Gastrocnemius medialis (tissue), 4 donors: ENCODE measurements at regions not wholly inside any gene's neighbourhood (a gene's known extent, or its start where the extent isn't known, plus 50 kb on each side); places are given as distances from the start of the nearest gene placed in this dataset.
A peak's percentile ranks its signal among the peaks of the same experiment; 100 is the strongest.

ENCODE experiments used
- ATAC-seq, 2 donors: fragments of 150-250 bp; one replicate each; pipeline ENCODE4 v1.9.1; 2016
- DNase-seq, 2 donors: peaks; one replicate each; pipeline ENCODE4 v3.0.0-alpha.2; 2019
- H3K27ac ChIP-seq, 4 donors: fragments of 200-600 bp; sonication (generic); 1 replicate in 1 of 4; 2 replicates in 3 of 4; pipeline ENCODE4 v1.5.1; 2016 to 2018; ENCODE audit warnings: mild to moderate bottlenecking in 2 of 4, moderate library complexity in 1 of 4
- H3K27me3 ChIP-seq, 3 donors: fragments of 200-600 bp; sonication (generic) in 2 of 3; 1 replicate in 1 of 3; 2 replicates in 2 of 3; pipeline versions ENCODE4 v1.5.1 to v1.6.0; 2016 to 2019; ENCODE audit warnings: mild to moderate bottlenecking in 1 of 3, moderate library complexity in 1 of 3
- H3K36me3 ChIP-seq, 2 donors: fragments of 200-600 bp; sonication (generic) in 1 of 2; one replicate each; pipeline ENCODE4 v1.5.1; 2017 to 2018
- H3K4me1 ChIP-seq, 2 donors: fragments of 200-600 bp; sonication (generic) in 1 of 2; one replicate each; pipeline ENCODE4 v1.5.1; 2016 to 2017; ENCODE audit warnings: mild to moderate bottlenecking in 2 of 2
- H3K4me3 ChIP-seq, 4 donors: fragments of 200-600 bp; sonication (generic) in 3 of 4; 1 replicate in 1 of 4; 2 replicates in 3 of 4; pipeline ENCODE4 v1.5.1; 2016 to 2019; ENCODE audit warnings: mild to moderate bottlenecking in 2 of 4
- H3K9me3 ChIP-seq, 3 donors: fragments of 200-600 bp; sonication (generic) in 2 of 3; 1 replicate in 1 of 3; 2 replicates in 2 of 3; pipeline ENCODE4 v1.5.1; 2016 to 2019
- CTCF ChIP-seq, 5 experiments: fragments of 450-650 bp in 3 of 5; fragments of 200-600 bp in 2 of 5; sonication (generic) in 2 of 5; IDR thresholded peaks in 4 of 5; conservative IDR thresholded peaks in 1 of 5; 1 replicate in 4 of 5; 2 replicates in 1 of 5; pipeline ENCODE4 v1.5.1; 2016 to 2019; ENCODE audit warnings: antibody characterized with exemption in 5 of 5, mild to moderate bottlenecking in 3 of 5, moderate library complexity in 3 of 5
- POLR2A ChIP-seq, 2 donors: fragments of 450-650 bp; IDR thresholded peaks; one replicate each; pipeline ENCODE4 v1.6.1; 2017; ENCODE audit warnings: antibody characterized with exemption in 2 of 2, mild to moderate bottlenecking in 2 of 2, moderate library complexity in 2 of 2
- in situ Hi-C, 4 donors: fragments of 200-750 bp; cut with MboI; loops; one replicate each; pipeline versions ENCODE4 v1.15.0 to v1.8.0; 2017; ENCODE audit warnings: low sequenced_read_pairs in 4 of 4
- intact Hi-C: fragments of 100-400 bp; cut with DNase I; formaldehyde crosslinking; loops from one replicate; pipeline ENCODE4 v1.15.1; 2023; ENCODE audit warnings: low total_unique reads

- DNase-seq: no peak
- no peak overlapping the region for H3K27ac ChIP-seq
- ATAC-seq: no peak
- TF ChIP-seq POLR2A (IDR thresholded peaks at IDR 0.05) (no peak), CTCF (IDR thresholded peaks at IDR 0.05 in 4 of 5, conservative IDR thresholded peaks at IDR 0.05 in 1 of 5) (no peak)
- intact Hi-C loops (no loop called here), in situ Hi-C loops (no loop called here)
- no peaks in the 10 kb centered on the region for H3K36me3 ChIP-seq
- no peaks in the 10 kb centered on the region for H3K27me3 ChIP-seq
- H3K4me3 ChIP-seq: no peak overlapping the region
- peaks cover 4 to 5% of the 10 kb centered on the region in 2 donors for H3K4me1 ChIP-seq
- no peaks in the 10 kb centered on the region for H3K9me3 ChIP-seq
Measured at GRCh38 chr13:103976371-103976770, 910.2 kb upstream of the SLC10A2 start.

GRCh38 chr13:103973740-103974139 lies 907.5 kb upstream of the SLC10A2 start:
- in situ Hi-C loops: no loop called here

GRCh38 chr13:103969520-103970050 lies 903.4 kb upstream of the SLC10A2 start:
- Histone ChIP-seq H3K4me3 (no peak overlapping the region), H3K9me3 (no peaks in the 10 kb centered on the region), H3K27me3 (no peaks in the 10 kb centered on the region), H3K36me3 (no peaks in the 10 kb centered on the region), H3K27ac (no peak overlapping the region), H3K4me1 (peaks cover 19% of the 10 kb centered on the region in 2 donors)
- ATAC-seq (no peak), DNase-seq (no peak)
- intact Hi-C loops: loop anchor here (5.0 to 10.0 kb wide), 2 partner anchors 43 to 85 kb away; no protein-coding TSS in a partner anchor
- TF ChIP-seq POLR2A (IDR thresholded peaks at IDR 0.05): no peak
- TF ChIP-seq CTCF (IDR thresholded peaks at IDR 0.05 in 4 of 5, conservative IDR thresholded peaks at IDR 0.05 in 1 of 5): no peak
- in situ Hi-C loops: no loop called here

More at GRCh38 chr13:103973740-103974139, 907.5 kb upstream of the SLC10A2 start:
- Histone ChIP-seq H3K4me3 (no peak overlapping the region), H3K27ac (no peak overlapping the region), H3K36me3 (no peaks in the 10 kb centered on the region), H3K4me1 (peaks cover 4 to 5% of the 10 kb centered on the region in 2 donors), H3K27me3 (no peaks in the 10 kb centered on the region), H3K9me3 (no peaks in the 10 kb centered on the region)
- TF ChIP-seq POLR2A (IDR thresholded peaks at IDR 0.05) (no peak), CTCF (IDR thresholded peaks at IDR 0.05 in 4 of 5, conservative IDR thresholded peaks at IDR 0.05 in 1 of 5) (no peak)
- no peak for ATAC-seq
- DNase-seq: no peak
- intact Hi-C loops: no loop called here

- Histone ChIP-seq H3K27me3 (no peaks in the 10 kb centered on the region), H3K4me1 (peaks cover 33 to 35% of the 10 kb centered on the region in 2 donors), H3K36me3 (no peaks in the 10 kb centered on the region), H3K9me3 (no peaks in the 10 kb centered on the region), H3K27ac (peak overlapping the region; percentile 71 to 82 (median 74)), H3K4me3 (peak overlapping the region in 1 of 4 donors; percentile 20)
- ATAC-seq (peak; percentile 70 to 80), DNase-seq (peak; percentile 15 to 19)
- TF ChIP-seq CTCF (IDR thresholded peaks at IDR 0.05 in 4 of 5, conservative IDR thresholded peaks at IDR 0.05 in 1 of 5) (no peak), POLR2A (IDR thresholded peaks at IDR 0.05) (no peak)
- intact Hi-C loops (loop anchor here (5.0 to 10.0 kb wide), 2 partner anchors 47 to 81 kb away; no protein-coding TSS in a partner anchor), in situ Hi-C loops (no loop called here)
Measured at GRCh38 chr13:103965506-103966243, 899.5 kb upstream of the SLC10A2 start.
